HG03342 (cell line): ENCODE measurements at regions not wholly inside any gene's neighbourhood (a gene's known extent, or its start where the extent isn't known, plus 50 kb on each side); places are given as distances from the start of the nearest gene placed in this dataset.

Experiments
- ATAC-seq: cut with Tn5 transposase; IDR thresholded peaks from one replicate; pipeline ENCODE4 v1.9.1; 2021; ENCODE audit warnings: mild to moderate bottlenecking, moderate library complexity; ENCODE audit not compliant: unreplicated experiment

GRCh38 chr11:93074352-93074751 lies 104.9 kb downstream of the MTNR1B start:
- ATAC-seq, result no peak

- no peak for ATAC-seq
Observed at GRCh38 chr11:93075782-93076181, 106.3 kb downstream of the MTNR1B start.

- ATAC-seq, result no peak
Observed at GRCh38 chr11:93080146-93080759, 110.8 kb downstream of the MTNR1B start.

GRCh38 chr11:93081694-93082093 lies 112.2 kb downstream of the MTNR1B start:
- no peak for ATAC-seq

- no peak for ATAC-seq
Observed at GRCh38 chr11:93082900-93083299, 113.4 kb downstream of the MTNR1B start.

- ATAC-seq, result no peak
Observed at GRCh38 chr11:93084727-93085505, 112.9 kb downstream of the SLC36A4 start.

- peak; percentile 55 for ATAC-seq
Observed at GRCh38 chr11:93089474-93090102, 108.2 kb downstream of the SLC36A4 start.
